GM12874 (cell line): ENCODE measurements at regions not wholly inside any gene's neighbourhood (a gene's known extent, or its start where the extent isn't known, plus 50 kb on each side); places are given as distances from the start of the nearest gene placed in this dataset.

Experiments
- CTCF ChIP-seq: IDR thresholded peaks from 2 replicates; pipeline ENCODE4 v1.5.1; 2011; ENCODE audit warnings: low read depth, mild to moderate bottlenecking, control low read depth, low read length, moderate library complexity; ENCODE audit not compliant: insufficient read depth

DNA sequence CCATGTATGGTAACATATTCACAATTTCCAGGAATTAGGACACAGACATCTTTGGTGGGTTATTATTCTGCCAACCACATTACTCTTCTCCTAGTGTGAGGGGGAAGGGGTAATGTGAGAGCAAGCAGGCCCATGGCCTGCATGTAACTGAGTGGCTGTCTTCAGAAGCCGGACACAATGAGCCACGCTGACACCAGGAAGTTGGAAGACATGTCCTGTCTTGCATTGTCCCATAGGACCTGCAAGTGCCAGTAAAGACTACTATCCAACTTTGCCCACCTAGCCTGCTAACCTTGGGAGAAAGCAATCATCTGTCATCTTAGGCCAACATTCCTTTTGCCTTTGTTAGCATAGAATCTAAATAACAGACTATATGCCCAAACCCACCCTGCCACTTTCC lies 86.2 kb upstream of the SH3BP4 start:
- TF ChIP-seq CTCF = no peak

GRCh38 chr2:234865040-234865439 lies 86.8 kb upstream of the SH3BP4 start:
- no peak for TF ChIP-seq CTCF

DNA sequence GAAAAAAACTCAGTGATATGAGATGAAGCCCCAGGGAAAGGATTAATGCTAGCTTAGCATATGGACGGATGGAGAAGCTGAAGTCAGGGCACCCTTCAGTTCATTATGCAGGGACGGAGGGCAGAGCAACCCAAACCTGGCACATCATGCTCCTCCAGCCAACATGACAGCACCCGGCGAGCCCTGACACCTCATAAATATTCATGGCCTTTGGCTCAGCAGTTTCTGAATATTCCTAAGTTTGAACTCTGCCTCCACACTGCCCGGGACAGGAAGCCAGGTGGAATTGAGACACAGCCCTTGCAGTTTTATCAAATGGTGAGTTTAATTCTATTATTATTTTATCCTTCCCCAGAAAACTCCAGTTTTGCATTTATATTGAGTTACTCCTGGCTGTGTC lies 87.3 kb upstream of the SH3BP4 start:
- no peak for TF ChIP-seq CTCF

DNA sequence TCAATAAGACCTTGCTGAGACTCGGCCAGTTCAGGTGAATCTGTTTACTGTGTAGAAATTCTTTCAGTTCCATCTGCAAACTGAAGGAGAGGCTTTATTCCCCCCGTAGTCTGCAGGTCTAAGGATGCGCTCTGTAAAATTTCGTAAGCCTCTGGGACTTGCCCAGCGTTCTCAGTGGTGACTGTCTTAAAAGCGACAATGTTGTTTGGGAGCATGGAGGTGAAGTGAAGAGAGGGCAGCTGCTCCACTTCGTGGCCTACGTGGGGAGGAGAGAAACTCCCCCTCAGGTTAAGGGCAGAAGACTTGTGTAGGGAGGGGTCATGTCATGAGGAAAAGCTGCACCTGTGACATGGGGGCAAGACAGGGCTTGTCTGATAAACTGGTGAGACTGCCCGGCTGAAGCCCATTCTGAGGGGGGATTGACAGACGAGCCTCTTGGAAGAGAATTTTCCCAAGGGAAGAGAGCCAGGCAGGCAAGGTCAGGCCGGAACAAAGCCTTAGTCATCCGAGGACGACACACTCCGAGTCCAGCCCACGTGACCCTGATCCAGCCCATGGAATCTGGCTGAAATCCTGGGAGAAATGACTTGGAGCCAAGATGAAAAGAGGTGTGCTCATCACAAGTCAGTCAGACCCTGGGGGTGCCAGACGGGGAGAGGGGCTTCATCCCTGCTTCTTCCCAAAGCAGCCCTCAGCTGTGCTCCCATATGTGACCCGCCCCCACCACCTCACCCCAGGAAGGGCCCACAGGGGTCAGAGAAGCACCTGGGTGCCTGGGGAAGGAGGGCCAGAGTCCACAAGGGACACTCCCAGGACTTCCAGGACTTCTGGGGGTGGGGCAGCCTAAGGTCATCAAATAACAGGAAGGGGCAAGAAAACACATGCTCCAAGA lies 88.5 kb upstream of the SH3BP4 start:
- no peak for TF ChIP-seq CTCF

- TF ChIP-seq CTCF = no peak
Measured at GRCh38 chr2:234861841-234862735, 89.7 kb upstream of the SH3BP4 start.

GRCh38 chr2:234858790-234859329 lies 93.0 kb upstream of the SH3BP4 start:
- no peak for TF ChIP-seq CTCF

DNA sequence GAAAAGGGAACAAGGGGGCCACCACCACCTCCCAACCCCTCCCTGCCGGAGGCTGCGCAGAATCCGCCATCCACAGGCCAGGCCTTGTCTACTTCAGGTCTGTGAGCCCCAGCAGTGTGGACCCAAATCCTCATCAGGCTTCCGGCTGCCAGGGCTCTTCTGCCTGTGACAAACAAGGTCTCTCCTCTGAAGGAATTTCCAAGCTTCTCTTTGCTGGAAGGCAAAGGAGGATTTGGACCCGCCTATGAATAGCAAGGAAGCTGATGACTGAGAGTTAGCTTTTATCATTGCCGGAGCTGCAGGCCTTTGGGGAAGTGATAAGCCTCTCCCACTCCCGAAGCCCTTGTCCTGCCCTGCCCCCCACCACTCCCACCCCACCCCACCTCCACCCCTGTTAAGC lies 93.7 kb upstream of the SH3BP4 start:
- TF ChIP-seq CTCF = no peak
